GM19455 (cell line): ENCODE measurements at regions not wholly inside any gene's neighbourhood (a gene's known extent, or its start where the extent isn't known, plus 50 kb on each side); places are given as distances from the start of the nearest gene placed in this dataset.
"Not testable (repeated sequence)": the region's sequence is repeated elsewhere in the genome, so short reads cannot be mapped to it uniquely, and the experiment has no call there.

ENCODE experiments used
- ATAC-seq: cut with Tn5 transposase; IDR thresholded peaks from one replicate; pipeline ENCODE4 v1.9.1; 2021; ENCODE audit not compliant: unreplicated experiment

GRCh38 chr4:152197211-152197610 lies 338.7 kb downstream of the FBXW7 start:
- ATAC-seq: no peak

- no peak for ATAC-seq
These were observed 340.0 kb downstream of the FBXW7 start for GRCh38 chr4:152195888-152196287.

- ATAC-seq: no peak
These were observed 342.8 kb downstream of the FBXW7 start for GRCh38 chr4:152193059-152193458.

GRCh38 chr4:152190907-152191306 lies 345.0 kb downstream of the FBXW7 start:
- no peak for ATAC-seq

- ATAC-seq: peak; percentile 78
These were observed 346.3 kb downstream of the FBXW7 start for GRCh38 chr4:152189451-152190179.

- ATAC-seq: no peak
These were observed 347.1 kb downstream of the FBXW7 start for GRCh38 chr4:152188801-152189200.

GRCh38 chr4:152187693-152188092 lies 348.2 kb downstream of the FBXW7 start:
- no peak for ATAC-seq

- no peak for ATAC-seq
These were observed 349.9 kb downstream of the FBXW7 start for GRCh38 chr4:152185786-152186550.

GRCh38 chr4:152181150-152181549 lies 354.7 kb downstream of the FBXW7 start:
- no peak for ATAC-seq

- no peak for ATAC-seq
These were observed 355.5 kb downstream of the FBXW7 start for GRCh38 chr4:152180369-152180768.

- not testable (repeated sequence) for ATAC-seq
These were observed 358.4 kb downstream of the FBXW7 start for GRCh38 chr4:152177538-152177937.

- ATAC-seq: no peak
These were observed 359.2 kb downstream of the FBXW7 start for GRCh38 chr4:152176627-152177214.

GRCh38 chr4:152175586-152175985 lies 360.3 kb downstream of the FBXW7 start:
- no peak for ATAC-seq

- ATAC-seq: no peak
These were observed 363.7 kb downstream of the FBXW7 start for GRCh38 chr4:152172146-152172545.

- no peak for ATAC-seq
These were observed 364.3 kb downstream of the FBXW7 start for GRCh38 chr4:152171556-152171955.

- no peak for ATAC-seq
These were observed 366.2 kb downstream of the FBXW7 start for GRCh38 chr4:152169683-152170082.

GRCh38 chr4:152168987-152169616 lies 366.8 kb downstream of the FBXW7 start:
- no peak for ATAC-seq

- no peak for ATAC-seq
These were observed 369.3 kb downstream of the FBXW7 start for GRCh38 chr4:152166567-152166966.

GRCh38 chr4:152165846-152166245 lies 370.0 kb downstream of the FBXW7 start:
- no peak for ATAC-seq

- no peak for ATAC-seq
These were observed 370.7 kb downstream of the FBXW7 start for GRCh38 chr4:152165146-152165545.

GRCh38 chr4:152164561-152164960 lies 371.3 kb downstream of the FBXW7 start:
- ATAC-seq: no peak

GRCh38 chr4:152162331-152162697 lies 373.6 kb downstream of the FBXW7 start:
- no peak for ATAC-seq
